ENCODE measurements at regions not wholly inside any gene's neighbourhood (a gene's known extent, or its start where the extent isn't known, plus 50 kb on each side); places are given as distances from the start of the nearest gene placed in this dataset.

DNA sequence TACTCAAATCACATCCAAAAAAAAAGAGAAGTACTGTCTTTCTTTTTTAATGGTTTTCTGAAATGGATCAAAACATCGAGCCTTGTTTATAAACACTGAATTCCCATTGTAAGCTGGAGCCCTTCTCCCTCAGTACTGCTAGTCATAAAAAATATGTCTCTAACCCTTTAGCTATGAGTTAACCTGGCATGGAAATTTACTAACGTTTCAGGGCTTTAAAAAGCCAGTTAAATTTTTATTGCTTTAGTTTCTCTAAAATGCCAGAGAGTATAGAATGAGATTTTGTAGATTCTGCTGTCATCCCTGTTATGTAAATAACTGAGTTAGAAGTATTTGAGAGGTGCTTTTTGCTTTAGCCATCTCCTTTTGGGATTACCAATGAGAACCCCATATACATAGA, 528.3 kb downstream of the EFNB2 start:
- ATAC-seq (ENCODE audit: low read depth) (no peak), DNase-seq (no peak)
- H2BK120ac ChIP-seq (ENCODE audit: low read depth, low read length), result no peak overlapping the region
- no peak overlapping the region for H4K91ac ChIP-seq (ENCODE audit: insufficient read depth, low read depth, low read length)
- no peak overlapping the region for H2BK5ac ChIP-seq (ENCODE audit: low read depth, low read length, poor library complexity, severe bottlenecking)
- BruUV-seq (replicated peaks), result no TSS peak
- POLR2A ChIA-PET (ENCODE audit: unreplicated experiment), result no interaction called here
- no peak overlapping the region for H3K4me2 ChIP-seq (ENCODE audit: low read depth, low read length)
- H3K27me3 ChIP-seq (ENCODE audit: control insufficient read depth, insufficient read depth, low read length), result no peaks in the 10 kb centered on the region
- no peaks in the 10 kb centered on the region for H3K9me1 ChIP-seq (ENCODE audit: insufficient read depth, low read length)
- H4K8ac ChIP-seq (ENCODE audit: low read depth in 2 of 2, low read length in 2 of 2), result no peak overlapping the region
- no peak overlapping the region for H2AFZ ChIP-seq (replicated peaks; ENCODE audit: low read length, poor library complexity)
- H2AK5ac ChIP-seq (ENCODE audit: low read depth, low read length), result no peak overlapping the region
- H3K23ac ChIP-seq (ENCODE audit: low read depth, low read length), result no peak overlapping the region
- H3K79me1 ChIP-seq (ENCODE audit: low read depth in 1 of 2, low read length in 2 of 2), result no peaks in the 10 kb centered on the region
- no peak overlapping the region for H3K9ac ChIP-seq (ENCODE audit: low read depth, low read length)
- CTCF ChIA-PET, result no interaction called here
- intact Hi-C loops (cut with micrococcal nuclease) (no loop called here), in situ Hi-C loops (cut with MboI; ENCODE audit: low sequenced_read_pairs) (no loop called here), dilution Hi-C loops (cut with HindIII; ENCODE audit: low sequenced_read_pairs, unreplicated experiment) (no loop called here)
- no peak overlapping the region for H2BK15ac ChIP-seq (ENCODE audit: low read depth, low read length)
- H2AK9ac ChIP-seq (replicated peaks; ENCODE audit: low read depth, low read length, poor library complexity), result no peak overlapping the region
- no peak overlapping the region for H3K18ac ChIP-seq (ENCODE audit: low read depth, low read length)
- H3K9me3 ChIP-seq (ENCODE audit: control insufficient read depth, insufficient read depth, low read length), result no peaks in the 10 kb centered on the region
- H4K20me1 ChIP-seq (ENCODE audit: insufficient read depth, low read length), result no peaks in the 10 kb centered on the region
- no peak overlapping the region for H3K4ac ChIP-seq (ENCODE audit: low read depth, low read length)
- TF ChIP-seq, protein P1, sequence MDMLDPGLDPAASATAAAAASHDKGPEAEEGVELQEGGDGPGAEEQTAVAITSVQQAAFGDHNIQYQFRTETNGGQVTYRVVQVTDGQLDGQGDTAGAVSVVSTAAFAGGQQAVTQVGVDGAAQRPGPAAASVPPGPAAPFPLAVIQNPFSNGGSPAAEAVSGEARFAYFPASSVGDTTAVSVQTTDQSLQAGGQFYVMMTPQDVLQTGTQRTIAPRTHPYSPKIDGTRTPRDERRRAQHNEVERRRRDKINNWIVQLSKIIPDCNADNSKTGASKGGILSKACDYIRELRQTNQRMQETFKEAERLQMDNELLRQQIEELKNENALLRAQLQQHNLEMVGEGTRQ (IDR thresholded peaks at IDR 0.05; ENCODE audit: low read depth, low read length), result no peak
- TF ChIP-seq MXI1 (IDR thresholded peaks at IDR 0.05; ENCODE audit: borderline replicate concordance, low read depth, low read length), result no peak
- no peak for TF ChIP-seq RCOR1 (IDR thresholded peaks at IDR 0.05; ENCODE audit: insufficient replicate concordance, low read length)
- TF ChIP-seq BHLHE40 (IDR thresholded peaks at IDR 0.05; ENCODE audit: low read depth, low read length), result no peak
- TF ChIP-seq CHD1 (IDR thresholded peaks at IDR 0.05; ENCODE audit: low read depth, low read length), result no peak
- TF ChIP-seq, protein P2, sequence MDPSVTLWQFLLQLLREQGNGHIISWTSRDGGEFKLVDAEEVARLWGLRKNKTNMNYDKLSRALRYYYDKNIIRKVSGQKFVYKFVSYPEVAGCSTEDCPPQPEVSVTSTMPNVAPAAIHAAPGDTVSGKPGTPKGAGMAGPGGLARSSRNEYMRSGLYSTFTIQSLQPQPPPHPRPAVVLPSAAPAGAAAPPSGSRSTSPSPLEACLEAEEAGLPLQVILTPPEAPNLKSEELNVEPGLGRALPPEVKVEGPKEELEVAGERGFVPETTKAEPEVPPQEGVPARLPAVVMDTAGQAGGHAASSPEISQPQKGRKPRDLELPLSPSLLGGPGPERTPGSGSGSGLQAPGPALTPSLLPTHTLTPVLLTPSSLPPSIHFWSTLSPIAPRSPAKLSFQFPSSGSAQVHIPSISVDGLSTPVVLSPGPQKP (IDR thresholded peaks at IDR 0.05; ENCODE audit: borderline replicate concordance, low read depth, low read length), result no peak
- TF ChIP-seq SMC3 (IDR thresholded peaks at IDR 0.05; ENCODE audit: low read depth, low read length), result no peak
- TF ChIP-seq, protein P3, sequence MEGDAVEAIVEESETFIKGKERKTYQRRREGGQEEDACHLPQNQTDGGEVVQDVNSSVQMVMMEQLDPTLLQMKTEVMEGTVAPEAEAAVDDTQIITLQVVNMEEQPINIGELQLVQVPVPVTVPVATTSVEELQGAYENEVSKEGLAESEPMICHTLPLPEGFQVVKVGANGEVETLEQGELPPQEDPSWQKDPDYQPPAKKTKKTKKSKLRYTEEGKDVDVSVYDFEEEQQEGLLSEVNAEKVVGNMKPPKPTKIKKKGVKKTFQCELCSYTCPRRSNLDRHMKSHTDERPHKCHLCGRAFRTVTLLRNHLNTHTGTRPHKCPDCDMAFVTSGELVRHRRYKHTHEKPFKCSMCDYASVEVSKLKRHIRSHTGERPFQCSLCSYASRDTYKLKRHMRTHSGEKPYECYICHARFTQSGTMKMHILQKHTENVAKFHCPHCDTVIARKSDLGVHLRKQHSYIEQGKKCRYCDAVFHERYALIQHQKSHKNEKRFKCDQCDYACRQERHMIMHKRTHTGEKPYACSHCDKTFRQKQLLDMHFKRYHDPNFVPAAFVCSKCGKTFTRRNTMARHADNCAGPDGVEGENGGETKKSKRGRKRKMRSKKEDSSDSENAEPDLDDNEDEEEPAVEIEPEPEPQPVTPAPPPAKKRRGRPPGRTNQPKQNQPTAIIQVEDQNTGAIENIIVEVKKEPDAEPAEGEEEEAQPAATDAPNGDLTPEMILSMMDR (conservative IDR thresholded peaks at IDR 0.05; ENCODE audit: low read depth, low read length), result no peak
- TF ChIP-seq RFX5 (IDR thresholded peaks at IDR 0.05; ENCODE audit: low read depth, low read length), result no peak
- no peak for TF ChIP-seq POLR2A (IDR thresholded peaks at IDR 0.05; ENCODE audit: low read depth, low read length)
- no peak for TF ChIP-seq MAFK (IDR thresholded peaks at IDR 0.05; ENCODE audit: low read depth, low read length)
- H3K4me1 ChIP-seq (ENCODE audit: control insufficient read depth, insufficient read depth, low read length), result no peaks in the 10 kb centered on the region
- H3K27ac ChIP-seq (ENCODE audit: insufficient read depth, low read length), result no peak overlapping the region
- WGBS, 2 experiments (ENCODE audit: extremely low coverage in 2 of 2, insufficient read length in 1 of 2), result no CpG with 5 or more reads among the region's 2 CpGs
- H4K5ac ChIP-seq (ENCODE audit: low read depth, low read length), result no peak overlapping the region
- no peak overlapping the region for H3K56ac ChIP-seq (ENCODE audit: extremely low read depth, insufficient read depth, low read length)
- H3K36me3 ChIP-seq (ENCODE audit: control insufficient read depth, insufficient read depth, low read length), result no peaks in the 10 kb centered on the region
- no peak overlapping the region for H3K4me3 ChIP-seq (ENCODE audit: insufficient read depth, low read depth, low read length)
- no peak overlapping the region for H2BK20ac ChIP-seq (ENCODE audit: low read depth, low read length)
- H3K14ac ChIP-seq (replicated peaks; ENCODE audit: low read depth, low read length), result no peak overlapping the region

Data from IMR-90 (cell line).